Fibroblast of the conjunctiva (primary cell): ENCODE measurements at regions not wholly inside any gene's neighbourhood (a gene's known extent, or its start where the extent isn't known, plus 50 kb on each side); places are given as distances from the start of the nearest gene placed in this dataset.

Experiments
- DNase-seq: peaks from one replicate; pipeline ENCODE4 v3.0.0-alpha.2; 2010; ENCODE audit warnings: low read depth

DNA sequence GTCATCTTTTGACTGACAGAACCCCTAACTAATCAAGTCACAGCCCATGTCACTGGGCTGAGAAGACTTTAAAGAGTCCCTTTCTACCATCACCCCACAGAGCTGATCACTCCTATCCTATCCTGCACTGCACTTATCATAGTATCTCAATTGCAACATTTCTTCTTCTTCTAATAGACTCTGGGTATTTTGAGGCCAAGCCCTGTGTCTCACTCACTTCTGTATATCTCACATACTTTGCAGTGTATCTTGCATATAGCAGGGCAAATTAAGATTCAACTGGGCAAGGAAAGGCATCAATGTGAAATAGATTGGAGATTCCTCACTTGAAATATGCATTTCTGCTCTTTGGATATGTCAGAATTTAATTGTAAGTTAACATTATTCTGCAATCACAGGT is 531.5 kb upstream of the SLIT2 start:
- DNase-seq: no peak

DNA sequence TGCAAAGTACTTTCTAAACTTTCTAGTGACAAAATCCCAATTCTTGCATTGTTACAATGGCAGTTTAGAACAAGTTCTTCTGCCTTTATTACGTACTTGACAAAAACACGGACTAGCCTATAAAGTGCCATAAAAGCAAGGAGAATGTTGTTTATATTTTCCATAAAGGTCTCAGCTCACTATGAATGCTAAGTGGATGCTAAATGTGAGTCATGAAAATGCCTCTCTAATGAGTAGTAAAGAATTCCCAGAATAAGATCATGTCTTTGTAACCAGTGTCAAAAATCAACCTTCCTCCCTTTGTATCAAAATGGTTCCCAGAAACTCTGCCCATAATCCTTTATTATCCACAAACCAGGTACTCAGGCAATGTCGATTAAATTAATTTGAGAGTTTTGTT is 539.8 kb upstream of the SLIT2 start:
- DNase-seq: peak; percentile 10

DNA sequence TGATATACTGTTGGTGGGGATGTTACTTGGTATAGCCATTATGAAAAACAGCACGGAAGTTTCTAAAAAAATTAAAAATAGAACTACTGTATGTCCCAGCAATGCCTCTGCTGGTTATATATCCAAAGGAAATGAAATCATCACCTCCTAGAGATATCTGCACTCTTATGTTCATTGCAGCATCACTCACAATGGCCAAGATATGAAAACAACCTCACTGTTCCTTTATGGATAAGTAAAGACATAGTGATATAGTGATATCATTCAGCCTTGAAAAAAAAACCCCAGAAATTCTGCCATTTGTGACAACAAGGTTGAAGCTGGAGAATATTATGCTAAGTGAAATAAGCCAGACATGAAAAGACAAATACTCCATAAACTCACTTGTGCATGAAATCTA is 543.8 kb upstream of the SLIT2 start:
- DNase-seq: no peak

DNA sequence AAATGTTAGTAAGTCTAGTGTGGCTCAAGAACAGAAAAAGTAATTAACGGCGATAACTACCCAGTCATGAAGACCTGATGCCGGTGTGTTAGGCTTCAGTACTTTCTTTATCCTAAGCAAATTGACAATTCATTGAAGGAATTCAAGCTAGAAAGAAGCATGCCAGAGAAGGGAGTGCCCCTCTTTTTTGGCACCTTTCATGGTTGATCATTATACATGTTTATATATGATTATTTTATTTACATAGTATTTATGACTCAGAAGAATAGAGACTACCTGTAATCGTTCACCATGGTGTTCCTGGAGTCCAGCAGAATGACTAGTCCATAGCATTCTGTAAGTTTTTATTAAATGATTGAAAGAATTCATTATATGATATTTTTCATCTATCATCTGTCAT is 548.3 kb upstream of the SLIT2 start:
- DNase-seq: no peak

DNA sequence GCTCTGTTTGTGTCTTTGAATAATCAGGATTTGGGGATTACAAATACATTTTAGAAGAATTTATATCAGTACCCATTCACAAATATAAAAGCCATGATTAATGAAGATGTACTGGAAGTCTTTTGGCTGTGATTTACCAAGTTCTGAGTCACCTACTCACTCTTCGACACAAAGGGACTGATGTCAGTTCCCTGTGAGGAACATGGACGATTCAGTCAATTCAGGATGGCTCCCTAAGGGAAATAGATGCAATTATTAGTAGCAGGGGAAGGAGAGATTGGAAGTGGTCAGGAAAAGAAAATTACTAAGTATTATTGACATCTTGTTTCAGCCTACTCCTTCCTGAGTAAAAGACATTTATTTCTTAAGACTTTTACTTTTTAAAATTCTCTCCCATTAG is 550.7 kb upstream of the SLIT2 start:
- no peak for DNase-seq

DNA sequence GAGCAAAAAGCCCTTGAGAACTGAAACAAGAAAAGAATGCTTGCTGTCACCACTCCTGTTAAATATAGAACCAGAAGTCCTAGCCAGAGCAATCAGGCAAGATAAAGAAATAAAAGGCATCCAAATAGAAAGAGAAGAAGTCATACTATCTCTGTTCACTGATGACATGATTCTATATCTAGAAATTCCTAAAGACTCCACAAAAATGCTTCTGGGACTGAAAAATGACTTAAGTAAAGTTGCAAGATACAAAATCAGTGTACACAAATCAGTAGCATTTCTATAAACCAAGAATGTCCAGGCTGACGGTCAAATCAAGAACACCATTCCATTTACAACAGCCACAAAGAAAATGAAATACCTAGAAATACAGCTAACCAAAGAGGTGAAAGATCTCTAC is 552.7 kb upstream of the SLIT2 start:
- no peak for DNase-seq

DNA sequence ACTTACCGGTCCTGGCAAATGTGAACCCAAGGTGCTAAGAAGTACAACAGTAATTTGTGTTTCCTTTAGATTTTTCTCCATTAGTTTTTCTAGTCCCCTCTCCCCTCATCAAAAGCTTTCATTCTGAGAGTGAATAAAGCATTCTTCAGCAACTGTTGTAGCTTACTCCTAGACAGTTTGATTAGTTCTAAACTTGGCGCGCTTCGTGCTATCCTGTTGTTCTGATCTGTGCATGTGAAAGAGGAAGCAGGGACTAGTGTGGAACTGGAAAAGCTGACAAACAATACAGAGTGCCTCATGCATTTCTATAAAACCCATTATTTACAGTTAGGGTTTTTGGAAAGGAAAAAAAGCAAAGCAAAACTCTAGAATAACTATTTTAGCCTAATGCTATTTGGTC is 556.9 kb upstream of the SLIT2 start:
- no peak for DNase-seq

DNA sequence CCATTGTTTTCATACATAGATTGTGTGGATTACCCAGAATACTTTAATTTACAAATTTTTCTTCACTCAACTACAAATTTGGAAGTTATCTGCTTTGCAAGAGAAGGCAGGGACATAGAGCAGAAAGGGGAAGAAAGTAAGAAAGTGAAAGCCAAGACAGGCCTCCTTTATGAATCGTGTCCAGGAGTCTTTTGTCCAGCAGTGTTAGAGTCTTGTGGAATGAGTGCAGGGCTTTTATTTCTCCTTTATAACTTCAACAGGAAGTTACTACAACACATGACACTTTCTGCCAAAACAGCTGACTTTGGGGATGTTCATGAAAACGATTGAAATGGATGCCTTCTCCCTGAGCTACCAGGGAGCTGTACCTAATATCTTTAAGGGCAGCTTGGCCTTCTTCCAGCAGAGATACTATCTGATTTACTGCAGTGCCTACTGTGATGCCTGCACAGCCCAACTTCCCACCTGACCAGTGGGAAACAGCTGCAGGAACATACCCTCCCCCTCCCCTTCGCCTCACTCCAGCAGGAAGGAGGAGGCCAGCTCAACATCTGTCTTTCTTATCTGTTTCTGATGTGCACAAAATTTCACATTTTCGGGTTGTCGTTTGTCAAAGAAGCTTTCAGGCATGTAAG is 557.7 kb upstream of the SLIT2 start:
- DNase-seq: no peak

DNA sequence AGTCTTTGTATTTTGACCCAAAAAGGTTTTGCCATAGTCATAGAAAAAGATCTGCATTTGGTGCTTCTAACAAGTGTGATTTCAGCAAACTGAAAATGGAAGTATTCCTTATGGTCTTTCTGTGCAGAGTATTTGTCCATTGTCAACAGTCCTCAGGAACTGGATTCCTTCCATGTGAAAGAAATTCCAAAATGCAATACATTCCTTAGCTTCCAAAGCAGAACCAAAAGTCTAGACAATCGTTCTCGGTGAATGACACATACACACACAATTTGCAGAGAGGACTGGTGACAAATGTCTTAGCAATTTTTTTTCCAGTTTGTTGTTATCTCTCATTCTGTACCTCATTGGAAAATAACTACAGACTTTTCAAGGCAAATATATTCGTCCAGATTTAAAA is 562.2 kb upstream of the SLIT2 start:
- no peak for DNase-seq

DNA sequence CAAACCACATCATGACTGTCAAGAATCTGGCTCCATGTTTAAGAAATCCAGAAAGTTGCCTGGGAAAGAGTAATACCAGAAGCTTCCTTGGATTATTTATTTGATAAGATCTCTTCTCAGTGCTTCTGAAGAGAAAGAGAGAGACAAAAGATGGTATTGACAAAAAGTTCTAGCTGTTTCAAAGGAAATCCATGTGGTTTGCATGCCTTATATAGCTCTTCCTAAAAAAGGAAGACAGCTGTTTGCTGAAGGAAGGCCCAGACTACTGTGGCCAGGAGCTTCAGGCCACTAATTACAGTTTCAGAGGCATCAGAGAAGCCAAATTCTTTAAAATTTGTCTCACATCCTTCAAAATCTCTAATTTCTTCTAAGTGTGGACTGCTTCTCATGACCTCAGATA is 565.2 kb upstream of the SLIT2 start:
- no peak for DNase-seq

DNA sequence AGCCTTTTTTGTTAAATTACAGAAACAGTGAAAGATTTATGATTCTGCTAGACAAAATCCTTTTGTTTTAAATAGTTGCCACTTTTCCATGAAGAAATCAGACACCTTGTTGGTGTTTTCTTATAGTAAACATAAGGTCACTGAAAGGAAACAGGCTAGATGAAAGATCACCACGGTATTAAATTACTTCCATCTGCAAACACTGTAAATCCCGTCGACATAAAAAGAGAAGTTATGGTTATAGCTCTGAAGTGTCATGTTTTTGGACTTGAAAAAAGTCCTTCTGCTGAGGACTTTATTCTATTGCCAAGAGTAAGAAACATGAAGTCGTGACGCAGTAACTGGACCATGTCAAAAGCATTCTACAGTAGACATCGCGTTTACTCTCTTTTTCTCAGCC is 567.6 kb upstream of the SLIT2 start:
- no peak for DNase-seq

DNA sequence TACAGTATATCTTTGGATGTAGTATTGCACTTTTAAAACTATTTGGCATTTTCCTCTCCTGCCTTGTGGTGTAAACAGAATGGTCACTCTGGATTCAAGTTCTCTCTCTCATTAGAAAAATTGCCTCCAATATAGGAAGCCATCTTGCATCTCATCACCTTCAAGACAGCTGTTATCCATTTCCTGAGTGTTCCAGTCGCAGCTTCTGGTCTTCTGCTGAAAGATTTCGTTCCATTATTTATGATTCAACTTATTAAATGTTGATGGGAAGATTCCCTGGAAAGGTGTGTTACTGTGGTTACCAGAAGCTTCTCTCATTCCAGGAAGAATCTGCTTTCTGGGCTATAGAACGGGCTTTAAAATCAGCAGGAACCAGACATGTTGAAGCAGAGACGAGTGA is 568.3 kb upstream of the SLIT2 start:
- no peak for DNase-seq

DNA sequence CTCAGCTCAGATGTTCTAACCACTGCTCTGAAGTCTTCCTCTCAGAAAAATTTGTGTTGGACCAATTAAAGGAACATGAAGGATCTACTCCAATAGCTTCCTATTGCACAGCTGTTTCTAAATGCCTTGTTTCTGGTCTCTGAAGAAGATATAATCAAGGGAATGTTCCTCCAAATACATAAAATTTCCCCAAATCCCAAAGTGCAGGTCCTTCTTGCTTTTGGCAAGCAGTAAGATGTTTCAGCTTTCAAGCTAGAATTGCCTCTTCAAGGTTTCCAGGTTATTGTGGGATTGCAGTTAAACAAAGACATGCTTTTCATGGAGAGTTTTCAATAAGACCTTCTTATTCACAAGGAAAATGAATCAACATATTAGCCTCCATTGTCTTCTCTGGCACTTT is 574.5 kb upstream of the SLIT2 start:
- no peak for DNase-seq

DNA sequence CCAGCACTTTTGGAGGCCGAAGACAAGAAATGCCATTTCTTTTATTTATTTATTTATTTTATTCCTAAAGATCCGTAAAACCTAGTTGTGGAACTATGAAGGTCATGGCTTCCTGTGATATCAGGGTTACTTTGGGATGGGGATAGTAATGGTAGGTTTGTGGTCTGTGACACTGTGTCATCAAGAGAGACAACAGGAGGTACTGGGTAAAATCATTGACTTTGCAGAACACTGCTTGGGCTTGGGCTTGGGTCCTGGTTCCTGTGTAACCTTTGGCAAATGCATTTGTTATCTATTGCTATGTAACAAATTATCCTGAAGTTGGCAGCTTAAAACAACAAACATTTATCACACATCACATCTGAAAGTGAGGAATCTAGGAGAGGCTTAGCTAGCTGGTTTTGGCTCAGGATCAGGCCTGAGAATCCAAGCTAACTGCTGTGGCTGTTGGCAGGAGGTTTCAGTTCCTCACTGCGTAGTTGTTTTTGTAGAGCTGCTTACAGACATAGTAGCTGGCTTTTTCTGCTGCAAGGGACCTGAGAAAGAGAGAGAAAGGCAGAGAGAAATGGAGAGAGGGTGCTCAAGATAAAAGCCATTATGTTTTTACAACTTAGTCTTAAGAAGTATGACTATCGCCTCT is 576.4 kb upstream of the SLIT2 start:
- DNase-seq: peak; percentile 24

DNA sequence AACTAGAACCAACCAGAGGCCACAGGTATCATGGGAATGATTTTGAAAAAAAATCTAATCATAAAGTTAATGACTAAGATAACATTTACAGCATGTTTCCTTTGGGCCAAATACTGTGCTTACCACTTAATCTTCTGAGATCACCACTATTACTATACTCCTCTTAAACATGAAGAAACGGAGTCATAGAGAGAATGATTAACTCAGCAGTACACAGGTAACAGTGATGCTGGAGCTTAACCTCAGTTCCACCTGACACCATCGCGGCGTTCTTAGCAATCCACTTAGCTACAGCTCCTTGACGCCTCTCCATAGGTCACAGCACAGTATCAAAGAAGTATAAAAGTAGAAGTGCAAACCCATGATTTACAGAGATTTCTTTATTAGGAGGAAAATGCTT is 592.6 kb upstream of the SLIT2 start:
- no peak for DNase-seq

DNA sequence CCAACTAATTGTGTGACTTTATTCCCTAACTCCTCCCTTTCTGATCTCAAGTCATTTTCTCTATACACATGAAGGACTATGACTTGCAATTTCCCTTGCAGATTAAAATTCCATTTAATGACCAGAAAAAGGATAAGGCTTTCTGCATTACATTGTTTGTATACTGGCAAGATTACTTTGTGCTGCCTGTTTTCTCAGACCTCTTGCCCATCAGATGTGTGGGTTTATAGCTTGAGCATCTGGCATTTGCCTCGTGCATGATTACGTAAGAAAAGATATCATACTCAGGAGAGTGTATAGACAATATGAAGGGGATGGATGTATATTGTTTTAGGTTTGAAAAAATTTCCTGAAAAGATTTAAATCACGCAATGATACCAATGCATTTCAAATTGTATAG is 593.8 kb upstream of the SLIT2 start:
- no peak for DNase-seq

DNA sequence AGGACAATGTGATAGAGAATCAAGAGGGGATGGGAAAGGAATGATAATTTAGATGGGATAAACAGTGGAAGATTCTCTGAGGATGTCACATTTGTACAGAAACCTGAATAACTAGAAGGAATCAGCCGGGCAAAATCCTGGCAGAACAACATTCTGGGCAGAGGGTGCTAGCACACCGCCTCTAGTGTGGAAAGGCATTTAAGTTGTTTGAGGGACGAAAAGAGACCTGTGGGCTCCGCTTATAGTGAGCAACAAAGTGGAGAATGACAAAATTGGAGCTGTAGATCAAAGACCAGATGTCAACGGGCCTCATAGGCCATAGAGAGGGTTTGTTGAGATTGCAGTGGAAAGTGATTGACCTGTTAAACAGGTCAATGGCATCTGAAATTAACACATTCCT is 596.0 kb upstream of the SLIT2 start:
- no peak for DNase-seq

DNA sequence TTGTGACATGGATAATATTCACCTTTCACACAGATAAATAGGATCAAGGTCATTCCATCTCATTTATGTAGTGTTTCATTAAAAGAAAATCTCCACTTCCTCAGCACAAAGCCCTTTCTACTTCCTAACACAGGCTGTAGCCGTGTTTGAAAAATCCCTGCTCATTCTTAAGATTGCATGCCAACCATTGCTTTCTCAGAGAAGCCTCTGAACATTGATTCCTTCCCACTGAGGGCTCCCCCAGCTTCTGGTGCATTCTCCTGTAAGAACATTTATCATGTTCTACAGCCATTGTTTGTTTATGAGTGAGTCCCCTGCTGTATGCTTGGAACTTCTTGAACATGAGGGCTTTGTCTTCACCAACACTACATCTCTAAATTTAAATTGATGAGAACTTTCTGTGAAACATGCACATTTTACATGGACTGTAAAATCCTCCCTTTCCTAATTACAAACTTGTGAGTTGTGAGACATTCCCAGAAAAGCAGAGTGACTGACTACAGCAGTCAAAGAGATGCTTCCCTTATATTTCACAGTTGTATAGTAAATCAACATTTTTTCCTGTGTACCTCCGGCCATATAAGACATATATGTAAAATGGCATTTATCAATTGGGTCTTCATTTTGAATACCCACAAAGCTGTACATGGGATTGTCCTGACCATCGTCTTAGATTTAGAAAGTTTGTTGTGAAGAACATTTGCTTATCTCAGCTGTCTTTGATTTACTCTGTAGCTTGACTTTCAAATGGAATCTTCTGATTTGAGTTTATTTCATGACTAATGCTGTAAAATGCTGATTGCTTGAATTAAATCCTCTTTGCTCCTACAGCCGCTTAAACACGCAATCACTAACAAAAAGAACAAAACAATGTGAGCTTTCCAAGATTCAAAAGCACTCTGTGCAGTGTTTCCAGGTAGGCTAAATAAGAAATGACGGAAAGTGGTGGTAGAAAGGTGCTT is 600.5 kb upstream of the SLIT2 start:
- no peak for DNase-seq

DNA sequence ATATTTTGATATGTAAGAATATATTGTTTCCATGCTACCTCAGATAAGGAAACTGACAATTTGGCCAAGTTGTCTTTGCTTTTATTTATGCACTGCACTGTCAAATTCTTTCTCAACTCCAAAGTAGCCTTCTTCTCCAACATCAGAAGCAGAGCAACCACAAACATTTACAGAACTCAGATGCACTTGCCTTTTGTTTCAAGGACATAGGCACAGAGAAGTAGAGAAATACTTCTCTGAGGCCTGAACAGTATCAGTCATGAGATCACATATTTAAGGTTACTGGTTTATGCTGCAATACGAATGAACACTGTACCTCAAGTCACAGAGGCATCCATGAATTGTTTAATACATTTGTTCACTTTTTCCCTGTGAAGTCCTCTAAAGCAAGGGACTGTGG is 606.1 kb upstream of the SLIT2 start:
- DNase-seq: no peak

DNA sequence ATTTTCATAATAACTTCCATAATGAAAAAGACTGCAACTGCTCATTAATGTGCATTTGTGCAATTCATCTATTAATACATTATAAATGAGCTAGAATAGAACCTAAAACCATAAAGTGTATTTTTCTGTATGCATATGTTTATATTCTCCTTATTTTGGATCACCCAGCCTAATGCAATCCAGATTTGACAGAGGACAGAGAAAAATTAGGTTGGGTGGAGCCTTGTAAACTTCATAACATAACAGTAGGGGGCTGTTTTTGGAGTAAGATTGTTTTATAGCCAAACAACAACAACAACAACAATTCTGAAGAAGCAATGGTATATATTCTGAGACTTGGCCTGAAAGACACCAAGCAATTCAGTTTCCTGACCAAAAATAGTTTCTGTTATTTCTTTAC is 615.3 kb upstream of the SLIT2 start:
- no peak for DNase-seq

DNA sequence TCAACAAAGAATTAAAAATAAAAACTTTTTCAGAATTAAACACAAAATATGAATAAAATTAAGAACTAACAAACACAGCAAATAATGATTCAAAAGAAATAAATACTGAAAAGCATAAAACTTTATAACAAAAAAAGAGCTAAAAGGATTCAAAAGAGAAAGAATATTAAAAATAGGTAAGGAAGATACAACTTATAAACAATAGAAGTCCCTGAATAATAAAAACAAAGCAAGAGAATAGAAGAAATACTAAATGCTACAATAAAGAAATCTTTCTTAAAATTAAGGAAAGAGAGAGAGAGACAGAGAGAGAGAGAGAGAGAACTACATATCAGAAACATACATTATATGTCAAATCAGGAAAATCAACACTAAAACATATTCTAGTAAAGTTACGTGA is 619.9 kb upstream of the SLIT2 start:
- DNase-seq: no peak

DNA sequence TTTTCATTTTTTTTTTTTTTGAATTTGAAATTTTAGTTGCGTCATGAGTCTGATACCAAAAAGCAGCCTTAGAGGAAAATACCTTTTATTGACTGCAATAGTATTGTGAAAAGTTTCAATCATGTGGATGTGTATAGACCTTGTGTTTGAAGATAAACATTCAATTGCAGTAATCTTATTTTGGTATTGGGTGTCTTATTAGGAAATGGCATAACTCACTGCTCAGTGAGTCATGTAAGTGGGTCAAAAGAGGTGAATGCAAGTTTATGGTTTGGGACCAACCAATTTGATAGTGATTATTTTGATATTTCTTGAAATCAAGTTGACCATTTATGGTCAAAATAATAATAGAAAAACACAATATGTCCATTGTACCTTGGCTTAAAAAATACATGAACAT is 627.8 kb upstream of the SLIT2 start:
- DNase-seq: no peak

DNA sequence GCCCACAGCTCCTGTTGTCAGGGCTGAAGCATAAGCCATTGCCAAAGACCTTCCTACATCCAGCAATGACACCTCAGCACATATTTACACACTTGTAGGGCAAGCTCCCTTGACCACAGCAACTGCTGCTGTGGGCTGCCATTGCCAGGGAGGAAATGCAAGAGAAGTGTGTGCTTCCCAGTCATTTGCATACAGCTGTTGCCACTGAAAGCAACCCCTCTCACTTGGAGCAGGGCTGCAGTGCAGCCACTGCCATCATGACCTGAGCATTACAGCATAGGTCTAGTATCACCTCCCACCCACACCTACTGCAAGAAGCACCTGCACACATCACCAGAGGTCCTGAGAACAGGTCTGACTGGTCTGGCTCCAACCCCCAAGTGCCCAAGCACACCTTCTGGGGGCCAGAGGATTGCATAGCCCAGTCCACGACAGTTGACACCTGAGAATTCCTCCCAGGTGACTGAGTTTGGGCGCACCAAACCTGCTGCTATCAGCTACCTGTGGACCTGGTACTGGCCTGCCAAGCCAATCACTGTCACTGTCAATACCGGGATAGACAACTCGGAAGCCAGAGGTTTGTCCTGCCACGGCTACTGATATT is 636.5 kb upstream of the SLIT2 start:
- no peak for DNase-seq
